ENCODE measurements at regions not wholly inside any gene's neighbourhood (a gene's known extent, or its start where the extent isn't known, plus 50 kb on each side); places are given as distances from the start of the nearest gene placed in this dataset.

GRCh38 chr3:3902161-3902560 is 102.9 kb downstream of the LRRN1 start:
- 17% methylated on average over 1 of the region's 1 CpG; no CpG with 5 or more reads in 1 of the 2 donors for WGBS, 2 donors (ENCODE audit: low coverage in 1 of 2)
- intact Hi-C loops (cut with DNase I; ENCODE audit: low total_unique reads) = no loop called here
- no peak overlapping the region for H3K4me3 ChIP-seq
- DNase-seq = no peak
- no peaks in the 10 kb centered on the region for H3K4me1 ChIP-seq
- no peaks in the 10 kb centered on the region for H3K9me3 ChIP-seq
- in situ Hi-C loops (cut with MboI; ENCODE audit: low pct_ligation_motif_present in 1 of 4, low pct_unique_long_range_greater_than_20kb in 1 of 4, low sequenced_read_pairs in 3 of 4) = no loop called here
- no peak overlapping the region for H3K27ac ChIP-seq
- TF ChIP-seq POLR2A (IDR thresholded peaks at IDR 0.05) = no peak
- TF ChIP-seq, protein P1, sequence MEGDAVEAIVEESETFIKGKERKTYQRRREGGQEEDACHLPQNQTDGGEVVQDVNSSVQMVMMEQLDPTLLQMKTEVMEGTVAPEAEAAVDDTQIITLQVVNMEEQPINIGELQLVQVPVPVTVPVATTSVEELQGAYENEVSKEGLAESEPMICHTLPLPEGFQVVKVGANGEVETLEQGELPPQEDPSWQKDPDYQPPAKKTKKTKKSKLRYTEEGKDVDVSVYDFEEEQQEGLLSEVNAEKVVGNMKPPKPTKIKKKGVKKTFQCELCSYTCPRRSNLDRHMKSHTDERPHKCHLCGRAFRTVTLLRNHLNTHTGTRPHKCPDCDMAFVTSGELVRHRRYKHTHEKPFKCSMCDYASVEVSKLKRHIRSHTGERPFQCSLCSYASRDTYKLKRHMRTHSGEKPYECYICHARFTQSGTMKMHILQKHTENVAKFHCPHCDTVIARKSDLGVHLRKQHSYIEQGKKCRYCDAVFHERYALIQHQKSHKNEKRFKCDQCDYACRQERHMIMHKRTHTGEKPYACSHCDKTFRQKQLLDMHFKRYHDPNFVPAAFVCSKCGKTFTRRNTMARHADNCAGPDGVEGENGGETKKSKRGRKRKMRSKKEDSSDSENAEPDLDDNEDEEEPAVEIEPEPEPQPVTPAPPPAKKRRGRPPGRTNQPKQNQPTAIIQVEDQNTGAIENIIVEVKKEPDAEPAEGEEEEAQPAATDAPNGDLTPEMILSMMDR (IDR thresholded peaks at IDR 0.05) = no peak
- TF ChIP-seq EP300 (IDR thresholded peaks at IDR 0.05; ENCODE audit: low read depth) = no peak
- TF ChIP-seq POLR2AphosphoS5 (IDR thresholded peaks at IDR 0.05) = no peak
- no peaks in the 10 kb centered on the region for H3K27me3 ChIP-seq
- no peaks in the 10 kb centered on the region for H3K36me3 ChIP-seq

DNA sequence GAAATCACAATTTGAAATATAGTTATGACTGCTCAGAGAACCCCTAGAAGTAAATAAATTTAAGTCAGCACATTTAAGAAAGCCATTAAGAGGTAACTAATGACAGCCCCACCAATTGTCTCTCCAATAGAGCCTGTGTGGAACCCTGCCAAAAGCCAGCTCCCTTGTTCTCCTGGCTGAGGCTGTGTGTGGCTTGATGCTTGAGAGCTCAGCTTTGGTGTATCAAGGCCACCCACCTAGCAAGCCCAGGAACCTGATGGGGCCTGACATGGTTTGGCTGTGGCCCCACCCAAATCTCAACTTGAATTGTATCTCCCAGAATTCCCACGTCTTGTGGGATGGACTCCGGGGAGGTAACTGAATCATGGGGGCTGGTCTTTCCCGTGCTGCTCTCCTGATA is 106.9 kb downstream of the LRRN1 start:
- Histone ChIP-seq H3K4me3 (no peak overlapping the region), H3K4me1 (no peaks in the 10 kb centered on the region), H3K36me3 (no peaks in the 10 kb centered on the region), H3K27ac (no peak overlapping the region), H3K9me3 (no peaks in the 10 kb centered on the region), H3K27me3 (no peaks in the 10 kb centered on the region)
- no peak for DNase-seq
- WGBS, 2 donors (ENCODE audit: low coverage in 1 of 2) = 87% methylated on average over 3 of the region's 3 CpGs; no CpG with 5 or more reads in 1 of the 2 donors
- TF ChIP-seq POLR2AphosphoS5 (IDR thresholded peaks at IDR 0.05) (no peak), EP300 (IDR thresholded peaks at IDR 0.05; ENCODE audit: low read depth) (no peak), POLR2A (IDR thresholded peaks at IDR 0.05) (no peak)
- TF ChIP-seq, protein P1 (IDR thresholded peaks at IDR 0.05) = no peak
- in situ Hi-C loops (cut with MboI; ENCODE audit: low pct_ligation_motif_present in 1 of 4, low pct_unique_long_range_greater_than_20kb in 1 of 4, low sequenced_read_pairs in 3 of 4) (no loop called here), intact Hi-C loops (cut with DNase I; ENCODE audit: low total_unique reads) (no loop called here)

GRCh38 chr3:3907023-3907422 is 107.8 kb downstream of the LRRN1 start:
- in situ Hi-C loops (cut with MboI; ENCODE audit: low pct_ligation_motif_present in 1 of 4, low pct_unique_long_range_greater_than_20kb in 1 of 4, low sequenced_read_pairs in 3 of 4) (no loop called here), intact Hi-C loops (cut with DNase I; ENCODE audit: low total_unique reads) (no loop called here)
- Histone ChIP-seq H3K36me3 (no peaks in the 10 kb centered on the region), H3K4me3 (no peak overlapping the region), H3K9me3 (no peaks in the 10 kb centered on the region), H3K27me3 (no peaks in the 10 kb centered on the region), H3K27ac (no peak overlapping the region), H3K4me1 (no peaks in the 10 kb centered on the region)
- no peak for TF ChIP-seq POLR2AphosphoS5 (IDR thresholded peaks at IDR 0.05)
- TF ChIP-seq, protein P1 (IDR thresholded peaks at IDR 0.05) = no peak
- TF ChIP-seq POLR2A (IDR thresholded peaks at IDR 0.05) = no peak
- TF ChIP-seq EP300 (IDR thresholded peaks at IDR 0.05; ENCODE audit: low read depth) = no peak
- no peak for DNase-seq

DNA sequence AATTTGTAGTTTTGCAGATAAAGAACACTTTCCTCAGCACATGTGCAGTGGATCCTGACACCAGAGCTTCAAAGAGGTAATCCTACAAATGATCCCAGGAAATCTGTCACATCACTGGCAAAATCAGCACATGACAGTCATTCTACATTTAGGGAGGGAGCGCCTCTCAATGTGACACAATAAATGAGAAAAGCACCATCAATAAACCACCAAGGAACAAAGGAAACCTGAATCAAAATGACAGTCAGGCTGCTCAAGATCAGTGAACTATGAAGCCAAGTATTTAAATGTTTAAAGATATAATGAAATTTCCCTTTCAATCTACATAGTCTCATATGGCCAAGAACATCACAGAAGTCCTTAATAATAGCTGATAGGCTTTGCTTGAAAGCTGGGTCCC is 119.5 kb downstream of the LRRN1 start:
- 91% methylated on average over 1 of the region's 1 CpG; no CpG with 5 or more reads in 1 of the 2 donors for WGBS, 2 donors (ENCODE audit: low coverage in 1 of 2)
- Histone ChIP-seq H3K4me1 (no peaks in the 10 kb centered on the region), H3K27ac (no peak overlapping the region), H3K27me3 (no peaks in the 10 kb centered on the region), H3K36me3 (no peaks in the 10 kb centered on the region), H3K4me3 (no peak overlapping the region), H3K9me3 (no peaks in the 10 kb centered on the region)
- in situ Hi-C loops (cut with MboI; ENCODE audit: low pct_ligation_motif_present in 1 of 4, low pct_unique_long_range_greater_than_20kb in 1 of 4, low sequenced_read_pairs in 3 of 4) = no loop called here
- TF ChIP-seq, protein P1 (IDR thresholded peaks at IDR 0.05) = no peak
- TF ChIP-seq POLR2A (IDR thresholded peaks at IDR 0.05) (no peak), POLR2AphosphoS5 (IDR thresholded peaks at IDR 0.05) (no peak), EP300 (IDR thresholded peaks at IDR 0.05; ENCODE audit: low read depth) (no peak)
- intact Hi-C loops (cut with DNase I; ENCODE audit: low total_unique reads) = no loop called here
- no peak for DNase-seq

Measured in transverse colon (tissue), 4 donors.